H1 (cell line): ENCODE measurements at regions not wholly inside any gene's neighbourhood (a gene's known extent, or its start where the extent isn't known, plus 50 kb on each side); places are given as distances from the start of the nearest gene placed in this dataset.

Experiments used
- CEBPB ChIP-seq: IDR thresholded peaks from 2 replicates; pipeline ENCODE4 v1.6.1; 2012; ENCODE audit warnings: low read depth, low read length
- CTCF ChIP-seq, 3 experiments: IDR thresholded peaks; 1 replicate in 2 of 3; 2 replicates in 1 of 3; pipeline versions ENCODE4 v1.5.1 to v1.6.1; 2011; ENCODE audit warnings: low read length in 3 of 3, mild to moderate bottlenecking in 3 of 3, inconsistent platforms in 2 of 3, low read depth in 1 of 3, moderate library complexity in 1 of 3; ENCODE audit not compliant: insufficient read depth in 1 of 3; ENCODE audit errors: control extremely low read depth in 1 of 3

DNA sequence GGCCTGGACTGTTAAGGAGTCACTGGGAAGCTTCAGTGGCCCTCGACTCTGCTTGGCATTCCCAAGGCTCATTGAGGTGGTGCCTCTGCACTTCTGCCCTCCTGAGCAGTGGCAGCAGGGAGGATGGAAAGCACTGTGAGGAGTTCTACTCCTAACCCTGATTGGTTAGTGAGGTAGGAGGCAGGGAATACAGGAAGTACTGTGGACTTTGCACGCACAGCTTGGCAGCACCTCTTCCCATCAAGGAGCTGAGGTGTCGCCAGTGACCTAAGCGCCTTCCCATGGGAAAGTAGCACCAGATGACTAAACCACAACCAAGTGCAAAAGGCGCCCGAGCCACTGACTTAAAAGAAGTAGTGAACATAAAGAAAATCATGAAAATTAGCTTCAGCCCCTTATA is 152.5 kb upstream of the CADM1 start:
- no peak for TF ChIP-seq CTCF (IDR thresholded peaks at IDR 0.05; ENCODE audit: control extremely low read depth in 1 of 3, insufficient read depth in 1 of 3, low read depth in 1 of 3, low read length in 3 of 3)
- TF ChIP-seq CEBPB = no peak
